Activated naive CD8-positive, alpha-beta T cell (primary cell): ENCODE measurements at regions not wholly inside any gene's neighbourhood (a gene's known extent, or its start where the extent isn't known, plus 50 kb on each side); places are given as distances from the start of the nearest gene placed in this dataset.

Experiments used
- H3K27ac Mint-ChIP-seq: one replicate; pipeline ENCODE4 v1.8.0; 2021; ENCODE audit warnings: mixed read lengths
- H3K27me3 Mint-ChIP-seq: one replicate; pipeline ENCODE4 v1.8.0; 2021; ENCODE audit warnings: mixed read lengths
- H3K36me3 Mint-ChIP-seq: one replicate; pipeline ENCODE4 v1.8.0; 2021; ENCODE audit warnings: mixed read lengths
- H3K4me1 Mint-ChIP-seq: one replicate; pipeline ENCODE4 v1.8.0; 2021; ENCODE audit warnings: low read depth, mixed read lengths
- H3K4me3 Mint-ChIP-seq: one replicate; pipeline ENCODE4 v1.8.0; 2021; ENCODE audit warnings: mild to moderate bottlenecking, mixed read lengths
- H3K9me3 Mint-ChIP-seq: one replicate; pipeline ENCODE4 v1.8.0; 2021; ENCODE audit warnings: low read depth, mixed read lengths

DNA sequence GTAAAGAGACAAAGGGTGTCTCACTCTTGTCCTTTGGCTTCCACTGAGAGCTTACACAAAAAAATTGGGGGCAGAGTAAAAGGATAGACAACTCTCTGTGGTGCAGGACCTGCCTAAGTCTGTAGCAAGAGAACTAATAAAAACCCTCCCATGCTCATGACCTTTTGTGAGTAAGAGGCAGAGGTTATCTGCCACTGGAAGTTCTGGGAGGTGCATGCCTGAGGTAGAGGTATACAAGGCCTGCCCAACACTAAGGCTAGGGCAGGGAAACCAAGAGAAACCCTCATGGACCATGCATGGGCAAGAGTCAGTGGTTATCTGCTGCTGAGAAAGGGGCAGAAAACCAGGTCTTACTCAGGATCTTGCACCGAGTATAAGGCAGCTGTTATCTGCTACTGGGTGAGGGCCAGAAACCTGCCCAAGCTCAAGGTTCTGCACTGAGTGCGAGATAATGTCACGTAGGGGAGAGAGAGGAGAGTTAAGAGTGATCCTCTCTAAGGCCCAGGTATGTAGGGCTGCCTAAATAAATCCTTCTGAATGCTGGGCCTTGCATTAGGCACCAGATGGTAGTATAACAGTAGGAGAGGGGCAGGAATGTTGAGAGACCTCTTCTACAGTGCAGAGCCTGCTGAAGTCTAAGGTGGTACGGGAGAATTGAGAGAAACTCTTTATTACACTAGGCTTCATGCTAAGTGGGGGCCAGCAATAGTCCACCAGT, 143.4 kb downstream of the MACROH2A1 start:
- no peaks in the 10 kb centered on the region for H3K4me1 Mint-ChIP-seq
- H3K27me3 Mint-ChIP-seq: peaks cover 8% of the 10 kb centered on the region
- H3K9me3 Mint-ChIP-seq: peaks cover 4% of the 10 kb centered on the region
- no peaks in the 10 kb centered on the region for H3K36me3 Mint-ChIP-seq
- H3K4me3 Mint-ChIP-seq: no peak overlapping the region
- H3K27ac Mint-ChIP-seq: no peak overlapping the region

DNA sequence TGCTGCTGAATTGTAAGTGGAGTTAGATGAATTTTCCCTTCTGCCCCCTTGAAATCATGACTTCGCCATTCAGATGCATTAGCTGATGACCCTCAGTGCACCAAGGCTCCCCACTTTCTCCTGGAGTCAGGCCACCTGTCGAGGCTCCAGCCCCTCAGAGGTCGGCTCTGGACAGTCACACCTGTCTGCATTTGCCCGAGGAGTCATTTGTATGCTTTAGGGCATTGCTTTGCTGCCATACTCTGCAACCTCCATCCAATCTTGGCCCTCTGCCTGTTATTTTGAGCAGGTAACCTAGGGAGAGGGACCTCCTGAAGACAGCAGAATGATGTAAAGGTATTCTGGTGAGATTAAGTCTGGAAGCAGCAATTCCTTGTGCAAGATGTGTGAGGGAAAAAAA, 144.8 kb downstream of the MACROH2A1 start:
- Mint-ChIP-seq H3K27ac (no peak overlapping the region), H3K4me1 (no peaks in the 10 kb centered on the region), H3K27me3 (peaks cover 5% of the 10 kb centered on the region), H3K36me3 (no peaks in the 10 kb centered on the region), H3K4me3 (no peak overlapping the region), H3K9me3 (no peaks in the 10 kb centered on the region)

DNA sequence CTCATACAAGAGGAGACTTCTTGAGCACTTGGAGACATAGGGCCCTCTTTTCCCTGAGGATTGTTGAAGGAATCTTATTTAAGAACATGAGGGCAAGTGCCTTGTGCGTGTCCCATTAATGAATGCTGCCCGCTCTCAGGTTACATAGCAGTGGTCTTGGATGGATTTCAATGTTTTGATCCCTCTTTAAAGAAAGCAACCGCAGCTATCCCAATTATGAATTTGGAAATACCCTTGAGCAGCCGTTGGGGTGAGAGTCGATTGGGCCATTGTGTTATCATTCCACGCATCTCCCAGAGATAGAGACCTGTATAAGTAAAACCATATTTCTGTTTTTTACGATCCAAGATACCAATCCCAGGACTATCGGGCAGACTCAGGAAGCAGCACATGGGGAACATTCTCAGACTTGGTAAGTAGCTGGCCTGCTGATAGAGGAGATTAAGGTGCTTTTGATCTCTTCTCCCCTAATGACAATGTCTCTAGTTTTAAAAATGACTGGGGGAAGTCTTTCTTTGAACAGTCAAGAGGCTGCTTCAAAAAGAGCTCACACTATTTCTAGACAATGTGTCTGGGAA, 145.3 kb downstream of the MACROH2A1 start:
- no peak overlapping the region for H3K4me3 Mint-ChIP-seq

DNA sequence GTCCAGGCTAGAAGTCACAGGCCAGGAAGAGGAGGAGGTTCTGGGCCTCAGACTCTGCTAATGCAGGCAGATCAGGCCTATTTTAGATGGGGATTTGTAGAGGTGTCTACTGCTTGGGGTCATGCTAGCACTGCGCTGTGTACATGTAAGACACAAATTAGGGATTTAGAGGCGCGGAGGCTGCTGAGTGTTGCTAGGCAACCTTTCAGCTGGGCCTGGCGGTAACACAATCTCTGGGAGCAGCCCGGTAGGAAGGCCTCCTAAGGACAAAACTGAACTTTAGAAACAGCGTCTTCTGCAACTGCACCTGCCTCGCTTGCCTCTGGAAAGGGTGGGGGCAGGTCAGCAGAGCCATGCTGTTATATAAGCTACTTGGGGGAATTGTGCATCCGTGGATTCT, 147.9 kb downstream of the MACROH2A1 start:
- H3K4me1 Mint-ChIP-seq: no peaks in the 10 kb centered on the region
- H3K9me3 Mint-ChIP-seq: no peaks in the 10 kb centered on the region
- H3K27me3 Mint-ChIP-seq: peaks cover 2% of the 10 kb centered on the region
- H3K27ac Mint-ChIP-seq: no peak overlapping the region
- no peaks in the 10 kb centered on the region for H3K36me3 Mint-ChIP-seq
- no peak overlapping the region for H3K4me3 Mint-ChIP-seq

More for the DNA sequence above, 145.3 kb downstream of the MACROH2A1 start:
- Mint-ChIP-seq H3K9me3 (no peaks in the 10 kb centered on the region), H3K27ac (no peak overlapping the region), H3K27me3 (peaks cover 5% of the 10 kb centered on the region), H3K4me1 (no peaks in the 10 kb centered on the region), H3K36me3 (no peaks in the 10 kb centered on the region)

DNA sequence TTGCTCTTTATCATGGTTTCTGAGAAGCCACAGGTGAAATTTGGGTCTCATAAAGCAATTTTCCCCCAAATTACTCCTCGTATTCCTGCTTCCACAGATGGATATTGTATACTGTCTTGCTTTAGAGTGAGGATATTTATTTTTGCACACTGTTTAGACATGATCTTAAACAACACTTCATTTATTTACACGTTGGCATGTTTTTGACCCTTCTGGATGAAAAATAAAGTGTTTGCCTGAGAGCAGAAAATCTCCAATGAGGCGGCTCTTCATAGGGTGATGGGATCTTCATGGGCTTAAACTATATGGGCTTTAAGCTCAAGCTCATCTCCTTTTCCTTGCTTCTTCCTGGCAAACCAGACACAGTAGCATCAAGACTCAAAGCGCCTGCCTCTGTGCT, 148.4 kb downstream of the MACROH2A1 start:
- Mint-ChIP-seq H3K27ac (no peak overlapping the region), H3K36me3 (no peaks in the 10 kb centered on the region), H3K4me1 (no peaks in the 10 kb centered on the region), H3K9me3 (no peaks in the 10 kb centered on the region), H3K4me3 (no peak overlapping the region), H3K27me3 (peaks cover 2% of the 10 kb centered on the region)

DNA sequence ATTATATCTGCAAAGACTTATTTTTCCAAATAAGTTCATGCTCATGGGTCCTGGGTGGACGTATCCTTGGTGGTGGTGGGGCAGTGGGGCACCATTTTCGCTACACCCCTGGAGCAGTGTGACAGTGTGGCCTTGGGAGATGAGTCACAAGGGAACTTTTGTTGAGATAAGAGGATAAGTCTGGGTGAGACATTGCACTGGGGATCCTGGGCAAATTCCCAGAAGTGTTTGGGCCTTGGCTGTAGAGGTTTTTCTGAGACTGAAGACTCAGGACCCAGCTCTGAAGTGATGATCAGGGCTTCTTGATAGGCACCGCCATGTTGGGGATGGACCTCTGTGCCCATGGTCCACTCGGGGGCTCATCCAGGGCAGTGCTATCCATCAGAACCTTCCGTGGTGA, 149.4 kb downstream of the MACROH2A1 start:
- Mint-ChIP-seq H3K9me3 (no peaks in the 10 kb centered on the region), H3K36me3 (no peaks in the 10 kb centered on the region), H3K27me3 (peaks cover 2% of the 10 kb centered on the region), H3K4me3 (no peak overlapping the region), H3K27ac (no peak overlapping the region), H3K4me1 (no peaks in the 10 kb centered on the region)

DNA sequence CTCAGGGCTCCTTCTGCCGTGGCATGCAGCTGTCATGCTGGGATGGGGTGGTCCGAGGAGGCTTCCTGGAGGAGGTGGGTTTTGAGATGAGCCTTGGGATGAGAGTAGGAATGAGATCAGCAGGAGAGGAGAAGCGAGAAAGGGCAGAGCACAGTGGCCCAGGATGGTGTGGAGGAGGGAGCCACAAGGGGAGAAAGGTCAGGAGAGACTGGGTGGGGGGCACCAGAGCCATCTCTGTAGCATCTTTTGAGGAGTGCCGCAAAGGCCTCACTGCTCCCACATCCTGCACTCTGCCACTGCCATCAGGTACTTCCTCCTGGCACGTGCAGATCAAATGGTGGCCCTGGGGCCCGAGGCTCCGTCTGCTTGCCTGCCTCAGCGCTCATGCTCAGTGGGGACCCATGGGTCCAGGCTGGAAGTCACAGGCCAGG, 150.2 kb downstream of the MACROH2A1 start:
- no peaks in the 10 kb centered on the region for H3K9me3 Mint-ChIP-seq
- H3K27me3 Mint-ChIP-seq: no peaks in the 10 kb centered on the region
- H3K4me3 Mint-ChIP-seq: no peak overlapping the region
- H3K4me1 Mint-ChIP-seq: no peaks in the 10 kb centered on the region
- H3K27ac Mint-ChIP-seq: no peak overlapping the region
- H3K36me3 Mint-ChIP-seq: no peaks in the 10 kb centered on the region

DNA sequence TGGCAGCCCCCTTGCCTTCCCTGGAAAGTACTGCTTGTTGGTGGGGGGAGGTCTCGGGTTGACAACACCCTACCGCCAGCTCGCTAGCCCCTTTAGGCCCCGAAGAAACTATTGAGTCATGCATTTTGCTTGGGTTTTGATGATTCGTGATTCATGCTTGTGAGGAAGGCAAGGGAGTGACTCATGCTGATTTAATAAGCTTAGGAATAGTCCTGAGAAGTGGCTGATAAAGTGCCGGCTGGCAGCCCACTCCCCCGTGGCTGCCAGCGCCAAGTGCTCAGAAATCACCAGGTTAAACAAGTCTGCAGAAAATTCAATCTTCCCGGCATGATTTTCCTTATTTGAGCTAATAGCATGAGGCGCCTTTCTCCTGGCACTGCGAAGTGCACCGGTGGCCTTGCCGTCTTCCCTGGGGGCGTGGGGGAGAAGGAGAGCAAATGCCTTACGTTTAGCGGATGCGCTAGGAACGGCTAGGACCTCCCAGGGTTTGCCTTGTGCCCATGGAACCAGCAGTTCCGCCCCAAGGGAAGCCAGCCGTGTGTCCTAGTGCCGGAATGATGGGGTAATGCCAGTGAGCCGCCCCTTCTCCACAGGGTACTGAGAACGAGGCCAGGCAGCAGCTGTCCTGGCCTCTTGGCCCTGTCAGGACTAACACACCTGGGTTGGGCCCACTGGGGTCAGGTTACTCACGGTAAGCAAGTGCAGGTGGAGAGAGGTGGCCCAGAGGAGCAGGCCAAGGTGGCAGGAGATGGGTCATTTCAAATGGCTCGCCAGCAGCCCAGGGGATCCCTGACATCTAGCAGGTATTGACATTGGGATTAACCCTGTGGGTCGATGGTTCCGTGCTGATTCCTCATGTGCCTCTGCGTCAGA, 151.9 kb downstream of the MACROH2A1 start:
- no peak overlapping the region for H3K27ac Mint-ChIP-seq
- no peaks in the 10 kb centered on the region for H3K9me3 Mint-ChIP-seq
- no peaks in the 10 kb centered on the region for H3K27me3 Mint-ChIP-seq
- no peaks in the 10 kb centered on the region for H3K36me3 Mint-ChIP-seq
- no peak overlapping the region for H3K4me3 Mint-ChIP-seq
- no peaks in the 10 kb centered on the region for H3K4me1 Mint-ChIP-seq

DNA sequence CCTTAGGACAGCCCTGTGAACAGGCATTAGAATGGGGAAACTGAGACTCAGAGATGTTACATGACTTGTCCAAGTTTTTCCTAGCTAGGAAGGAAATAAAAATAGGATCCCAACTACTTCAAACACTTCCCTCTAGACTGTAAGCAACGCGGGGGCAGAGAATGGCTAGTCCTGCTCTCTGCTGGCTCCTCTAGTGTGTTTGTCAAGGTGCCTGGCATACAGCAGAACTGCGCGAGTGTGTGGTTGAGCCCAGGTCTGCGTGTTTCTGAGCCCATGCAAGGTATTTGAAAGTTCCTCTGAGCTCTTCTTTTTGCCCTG, 152.5 kb downstream of the MACROH2A1 start:
- H3K4me1 Mint-ChIP-seq: no peaks in the 10 kb centered on the region
- no peaks in the 10 kb centered on the region for H3K27me3 Mint-ChIP-seq
- no peak overlapping the region for H3K27ac Mint-ChIP-seq
- no peak overlapping the region for H3K4me3 Mint-ChIP-seq
- H3K36me3 Mint-ChIP-seq: no peaks in the 10 kb centered on the region
- no peaks in the 10 kb centered on the region for H3K9me3 Mint-ChIP-seq

DNA sequence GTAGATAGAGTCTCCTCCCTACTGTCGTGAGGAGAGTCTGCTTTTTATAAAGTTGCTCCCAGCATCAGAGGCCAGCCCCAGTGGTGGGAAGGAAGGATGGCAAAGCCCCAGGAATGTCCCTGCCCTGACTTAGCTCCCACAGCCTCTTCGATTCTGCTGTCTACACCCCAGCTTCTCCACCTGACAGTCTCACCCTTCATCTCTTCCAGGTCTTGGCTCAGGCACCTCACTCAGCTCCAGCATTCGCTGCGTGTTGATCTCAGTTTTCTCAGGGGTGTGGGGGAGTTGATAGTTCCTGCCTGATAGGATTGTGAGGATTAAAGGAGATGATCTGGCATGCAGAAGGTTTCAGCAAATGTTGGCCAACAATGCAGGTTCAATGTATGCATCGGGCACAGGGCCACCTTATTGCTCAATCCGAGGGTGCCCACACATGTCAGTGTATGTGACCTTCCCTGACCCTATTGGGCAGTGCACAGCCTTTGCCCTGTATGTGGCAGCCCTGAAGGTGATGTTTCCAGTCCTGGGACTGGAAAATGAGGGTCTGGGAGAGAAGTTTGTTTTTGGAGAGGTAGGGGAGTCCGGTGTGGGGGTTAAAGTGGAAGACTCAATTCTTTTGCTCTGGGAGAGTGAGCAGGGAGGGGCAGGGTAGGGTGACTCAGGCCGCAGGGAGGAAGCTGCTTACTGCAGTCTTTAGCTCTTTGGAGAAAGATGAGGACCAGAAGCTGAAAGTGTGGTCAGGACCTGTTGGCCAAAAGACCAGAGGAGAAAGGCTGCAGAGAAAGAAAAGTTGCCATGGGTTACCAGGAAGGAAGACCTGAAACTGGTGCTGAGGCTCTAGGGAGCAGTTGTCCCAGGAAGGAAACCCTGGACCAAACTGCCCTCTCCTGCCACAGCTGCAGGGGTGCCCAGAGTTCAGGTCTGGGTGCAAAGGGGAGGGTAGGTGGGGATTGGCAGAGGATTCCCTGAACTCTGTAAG, 153.2 kb downstream of the MACROH2A1 start:
- Mint-ChIP-seq H3K4me1 (no peaks in the 10 kb centered on the region), H3K27me3 (no peaks in the 10 kb centered on the region), H3K4me3 (no peak overlapping the region), H3K27ac (no peak overlapping the region), H3K36me3 (no peaks in the 10 kb centered on the region), H3K9me3 (no peaks in the 10 kb centered on the region)

DNA sequence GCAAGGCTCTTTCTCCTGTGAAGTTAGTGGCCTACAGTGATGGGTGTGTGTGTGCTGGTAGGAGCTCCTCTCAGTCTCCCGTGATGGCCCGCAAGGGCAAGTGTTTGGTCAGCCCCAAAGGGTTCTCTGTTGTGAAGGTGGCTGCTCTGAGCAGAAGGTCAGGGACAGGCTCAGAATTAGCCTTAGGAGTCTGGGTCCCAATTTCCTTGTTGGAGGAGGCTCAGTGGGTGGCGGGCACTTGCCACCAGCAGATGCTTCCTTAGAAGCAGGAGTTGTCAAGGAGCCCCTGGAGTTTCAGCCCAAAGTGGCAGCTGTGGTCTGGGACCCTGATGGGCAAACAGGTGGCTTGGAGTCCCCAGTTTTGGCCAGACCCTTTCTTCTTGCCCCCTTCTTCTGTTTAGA, 154.4 kb downstream of the MACROH2A1 start:
- Mint-ChIP-seq H3K9me3 (no peaks in the 10 kb centered on the region), H3K27me3 (no peaks in the 10 kb centered on the region), H3K4me1 (no peaks in the 10 kb centered on the region), H3K27ac (no peak overlapping the region), H3K4me3 (no peak overlapping the region), H3K36me3 (no peaks in the 10 kb centered on the region)

DNA sequence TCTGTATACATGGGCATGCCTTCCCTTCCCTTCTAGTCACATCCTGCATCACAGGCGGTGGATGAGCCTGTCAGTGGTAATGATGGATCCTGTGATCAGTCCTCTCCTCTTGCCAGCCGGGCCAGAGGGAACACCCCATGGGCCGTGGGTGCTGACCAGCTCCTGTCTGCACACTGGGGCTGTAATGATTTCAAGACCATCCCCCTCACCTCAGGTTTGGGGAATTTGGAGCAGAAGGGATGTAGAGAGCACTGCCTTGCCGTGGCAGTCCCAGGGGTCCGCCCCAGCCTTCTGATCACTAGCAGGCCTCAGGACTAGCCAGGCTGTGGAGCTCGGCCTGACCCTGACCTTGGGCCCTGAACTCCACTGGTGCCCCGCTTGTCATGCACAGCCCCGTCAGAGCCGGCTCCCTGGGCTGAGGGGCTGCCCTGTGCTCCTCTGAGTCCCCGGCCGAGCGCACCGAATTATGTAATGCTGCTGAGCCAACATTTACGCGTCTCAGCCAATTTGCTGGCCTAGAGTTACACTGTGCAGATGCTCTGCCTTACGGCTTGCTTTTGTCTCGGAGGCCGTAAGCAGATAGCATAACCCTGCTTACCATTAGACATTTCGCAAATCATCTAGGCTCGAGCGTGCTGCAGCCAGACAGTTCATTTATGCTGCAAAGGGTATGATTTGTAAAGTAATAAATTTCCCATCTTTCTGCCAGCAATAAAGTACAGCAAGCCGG, 155.3 kb downstream of the MACROH2A1 start:
- Mint-ChIP-seq H3K27ac (no peak overlapping the region), H3K36me3 (no peaks in the 10 kb centered on the region), H3K9me3 (no peaks in the 10 kb centered on the region), H3K4me1 (no peaks in the 10 kb centered on the region), H3K27me3 (no peaks in the 10 kb centered on the region), H3K4me3 (no peak overlapping the region)

DNA sequence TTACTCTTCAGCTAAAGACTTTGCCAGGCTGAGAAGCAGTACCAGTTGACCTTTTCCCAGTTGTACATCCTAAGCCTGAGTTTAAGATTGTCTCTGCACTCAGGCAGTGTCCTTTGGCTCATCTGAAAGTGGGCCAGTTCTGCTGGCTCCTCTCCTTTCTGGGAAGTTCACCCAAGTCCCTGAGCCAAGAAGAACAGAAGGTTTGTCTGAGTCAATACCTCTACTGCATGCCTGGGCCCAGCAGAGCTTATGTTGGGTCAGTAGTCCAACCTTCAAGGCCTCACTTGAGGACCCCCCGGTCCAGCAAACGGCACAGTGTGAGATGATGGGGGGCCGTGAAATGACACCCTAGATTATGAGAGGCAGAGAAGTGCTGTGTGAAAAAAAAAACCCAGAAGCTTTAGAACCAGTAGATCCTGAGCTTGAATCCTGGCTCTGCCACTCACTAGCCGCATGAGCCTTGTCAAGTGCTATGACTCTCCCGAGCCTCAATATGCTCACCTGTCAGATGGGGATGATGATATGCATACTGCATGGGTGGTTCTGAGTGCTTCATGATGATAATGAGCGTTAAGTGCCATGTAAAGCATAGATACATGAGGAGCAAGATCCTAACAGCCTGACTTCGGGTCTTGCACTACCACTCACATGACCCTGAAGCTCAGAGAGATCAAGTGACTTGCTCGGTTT, 156.0 kb downstream of the MACROH2A1 start:
- H3K27me3 Mint-ChIP-seq: no peaks in the 10 kb centered on the region
- no peaks in the 10 kb centered on the region for H3K9me3 Mint-ChIP-seq
- no peaks in the 10 kb centered on the region for H3K36me3 Mint-ChIP-seq
- H3K4me3 Mint-ChIP-seq: no peak overlapping the region
- no peak overlapping the region for H3K27ac Mint-ChIP-seq
- H3K4me1 Mint-ChIP-seq: no peaks in the 10 kb centered on the region
